ENCODE measurements at regions not wholly inside any gene's neighbourhood (a gene's known extent, or its start where the extent isn't known, plus 50 kb on each side); places are given as distances from the start of the nearest gene placed in this dataset.

- TF ChIP-seq, protein P1, sequence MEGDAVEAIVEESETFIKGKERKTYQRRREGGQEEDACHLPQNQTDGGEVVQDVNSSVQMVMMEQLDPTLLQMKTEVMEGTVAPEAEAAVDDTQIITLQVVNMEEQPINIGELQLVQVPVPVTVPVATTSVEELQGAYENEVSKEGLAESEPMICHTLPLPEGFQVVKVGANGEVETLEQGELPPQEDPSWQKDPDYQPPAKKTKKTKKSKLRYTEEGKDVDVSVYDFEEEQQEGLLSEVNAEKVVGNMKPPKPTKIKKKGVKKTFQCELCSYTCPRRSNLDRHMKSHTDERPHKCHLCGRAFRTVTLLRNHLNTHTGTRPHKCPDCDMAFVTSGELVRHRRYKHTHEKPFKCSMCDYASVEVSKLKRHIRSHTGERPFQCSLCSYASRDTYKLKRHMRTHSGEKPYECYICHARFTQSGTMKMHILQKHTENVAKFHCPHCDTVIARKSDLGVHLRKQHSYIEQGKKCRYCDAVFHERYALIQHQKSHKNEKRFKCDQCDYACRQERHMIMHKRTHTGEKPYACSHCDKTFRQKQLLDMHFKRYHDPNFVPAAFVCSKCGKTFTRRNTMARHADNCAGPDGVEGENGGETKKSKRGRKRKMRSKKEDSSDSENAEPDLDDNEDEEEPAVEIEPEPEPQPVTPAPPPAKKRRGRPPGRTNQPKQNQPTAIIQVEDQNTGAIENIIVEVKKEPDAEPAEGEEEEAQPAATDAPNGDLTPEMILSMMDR (IDR thresholded peaks at IDR 0.05): no peak
- TF ChIP-seq POLR2A (IDR thresholded peaks at IDR 0.05): no peak
Measured at GRCh38 chr15:87722941-87723691, 533.4 kb downstream of the NTRK3 start.

All from prostate gland (tissue), 2 donors.